Mesothelial cell of epicardium (in vitro differentiated cells): ENCODE measurements at regions not wholly inside any gene's neighbourhood (a gene's known extent, or its start where the extent isn't known, plus 50 kb on each side); places are given as distances from the start of the nearest gene placed in this dataset.
"Not testable (repeated sequence)": the region's sequence is repeated elsewhere in the genome, so short reads cannot be mapped to it uniquely, and the experiment has no call there.

Experiments
- DNase-seq, 2 experiments: peaks; one replicate each; pipeline ENCODE4 v3.0.0; 2021; ENCODE audit warnings: low spot score in 2 of 2; ENCODE audit not compliant: unreplicated experiment in 2 of 2
- H3K27ac Mint-ChIP-seq: 2 replicates; pipeline ENCODE4 v1.8.0; 2021; ENCODE audit warnings: mixed read lengths
- H3K27me3 Mint-ChIP-seq: 2 replicates; pipeline ENCODE4 v1.8.0; 2021; ENCODE audit warnings: low read depth, mixed read lengths
- H3K36me3 Mint-ChIP-seq: 2 replicates; pipeline ENCODE4 v1.8.0; 2021; ENCODE audit warnings: mixed read lengths
- H3K4me1 Mint-ChIP-seq: 2 replicates; pipeline ENCODE4 v1.8.0; 2021; ENCODE audit warnings: mixed read lengths
- H3K4me3 Mint-ChIP-seq: 2 replicates; pipeline ENCODE4 v1.8.0; 2021; ENCODE audit warnings: mild to moderate bottlenecking, moderate library complexity, mixed read lengths
- H3K9me3 Mint-ChIP-seq: 2 replicates; pipeline ENCODE4 v1.8.0; 2021; ENCODE audit warnings: mixed read lengths
- TF ChIP-seq, protein P1 (sequence below): fragments of 200-600 bp; sonication (generic); IDR thresholded peaks from one replicate; pipeline ENCODE4 v1.5.0; 2021; ENCODE audit warnings: antibody characterized with exemption; ENCODE audit not compliant: unreplicated experiment

DNA sequence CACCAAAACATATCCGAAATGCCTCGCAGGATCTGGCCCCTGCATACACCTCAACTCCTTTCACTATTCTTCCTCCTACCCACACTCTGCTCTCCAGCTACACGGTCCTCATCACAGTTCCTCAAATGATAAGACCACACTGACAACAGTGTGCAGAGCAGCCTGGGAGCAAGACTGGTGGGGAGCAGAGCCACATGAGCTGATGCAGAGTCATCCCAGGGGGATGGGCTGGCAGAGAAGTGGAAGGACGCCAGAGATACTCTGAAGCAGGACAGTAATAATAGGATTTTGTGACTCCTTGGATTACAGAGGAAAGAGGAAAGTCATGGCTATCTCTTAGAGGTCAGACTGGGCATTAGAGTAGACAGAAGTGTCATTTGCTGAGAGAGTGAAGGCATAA, 167.2 kb downstream of the AVL9 start:
- H3K36me3 Mint-ChIP-seq, H3K4me3 Mint-ChIP-seq, H3K4me1 Mint-ChIP-seq, H3K9me3 Mint-ChIP-seq, H3K27ac Mint-ChIP-seq, DNase-seq, H3K27me3 Mint-ChIP-seq: not testable (repeated sequence)

DNA sequence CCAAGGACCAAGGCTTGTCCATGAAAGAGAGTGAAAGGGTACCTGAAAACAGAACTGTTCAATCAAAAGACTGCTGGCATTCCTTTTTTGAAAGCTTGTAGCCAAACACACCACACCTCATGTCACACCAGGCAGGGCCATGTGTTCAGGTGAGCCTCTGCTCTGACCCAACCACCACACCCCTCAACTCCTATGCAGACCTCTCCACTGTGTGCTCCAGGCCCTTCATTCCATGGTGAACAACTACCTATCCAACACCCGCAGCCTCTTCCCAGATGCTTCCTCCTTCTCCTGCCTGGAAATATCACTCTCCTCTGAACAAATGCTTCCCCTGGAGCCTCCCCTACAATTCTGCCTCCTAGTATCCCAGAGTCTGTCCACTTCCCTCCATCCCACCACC, 166.6 kb downstream of the AVL9 start:
- Mint-ChIP-seq H3K4me1 (no peaks in the 10 kb centered on the region), H3K27me3 (no peaks in the 10 kb centered on the region), H3K27ac (no peak overlapping the region), H3K9me3 (peaks cover under 1% of the 10 kb centered on the region), H3K4me3 (no peak overlapping the region), H3K36me3 (peaks cover 2% of the 10 kb centered on the region)
- TF ChIP-seq, protein P1, sequence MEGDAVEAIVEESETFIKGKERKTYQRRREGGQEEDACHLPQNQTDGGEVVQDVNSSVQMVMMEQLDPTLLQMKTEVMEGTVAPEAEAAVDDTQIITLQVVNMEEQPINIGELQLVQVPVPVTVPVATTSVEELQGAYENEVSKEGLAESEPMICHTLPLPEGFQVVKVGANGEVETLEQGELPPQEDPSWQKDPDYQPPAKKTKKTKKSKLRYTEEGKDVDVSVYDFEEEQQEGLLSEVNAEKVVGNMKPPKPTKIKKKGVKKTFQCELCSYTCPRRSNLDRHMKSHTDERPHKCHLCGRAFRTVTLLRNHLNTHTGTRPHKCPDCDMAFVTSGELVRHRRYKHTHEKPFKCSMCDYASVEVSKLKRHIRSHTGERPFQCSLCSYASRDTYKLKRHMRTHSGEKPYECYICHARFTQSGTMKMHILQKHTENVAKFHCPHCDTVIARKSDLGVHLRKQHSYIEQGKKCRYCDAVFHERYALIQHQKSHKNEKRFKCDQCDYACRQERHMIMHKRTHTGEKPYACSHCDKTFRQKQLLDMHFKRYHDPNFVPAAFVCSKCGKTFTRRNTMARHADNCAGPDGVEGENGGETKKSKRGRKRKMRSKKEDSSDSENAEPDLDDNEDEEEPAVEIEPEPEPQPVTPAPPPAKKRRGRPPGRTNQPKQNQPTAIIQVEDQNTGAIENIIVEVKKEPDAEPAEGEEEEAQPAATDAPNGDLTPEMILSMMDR: no peak
- DNase-seq: no peak

DNA sequence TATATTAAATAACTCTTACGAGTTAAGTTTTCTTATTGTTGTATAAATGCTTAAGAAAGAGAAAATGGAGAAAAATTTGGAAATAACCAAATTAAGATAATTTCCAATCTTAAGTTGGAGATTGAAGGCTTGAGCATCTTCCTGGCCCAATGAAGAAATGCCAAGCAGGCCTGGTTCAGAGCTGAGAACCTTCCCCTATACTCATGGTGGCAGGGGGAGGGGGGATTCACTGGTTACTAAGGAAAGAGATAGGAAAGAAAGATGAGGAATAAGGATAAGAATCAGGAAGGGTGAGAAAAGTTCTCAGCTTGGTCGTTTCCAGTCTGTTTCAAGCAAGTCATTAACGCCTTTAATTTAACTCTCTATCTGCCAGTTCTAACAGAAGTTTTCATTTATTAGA, 166.2 kb downstream of the AVL9 start:
- Mint-ChIP-seq H3K4me3 (no peak overlapping the region), H3K9me3 (no peaks in the 10 kb centered on the region), H3K4me1 (no peaks in the 10 kb centered on the region), H3K27ac (no peak overlapping the region), H3K36me3 (peaks cover 2% of the 10 kb centered on the region), H3K27me3 (no peaks in the 10 kb centered on the region)
- DNase-seq: no peak
- TF ChIP-seq, protein P1: no peak

DNA sequence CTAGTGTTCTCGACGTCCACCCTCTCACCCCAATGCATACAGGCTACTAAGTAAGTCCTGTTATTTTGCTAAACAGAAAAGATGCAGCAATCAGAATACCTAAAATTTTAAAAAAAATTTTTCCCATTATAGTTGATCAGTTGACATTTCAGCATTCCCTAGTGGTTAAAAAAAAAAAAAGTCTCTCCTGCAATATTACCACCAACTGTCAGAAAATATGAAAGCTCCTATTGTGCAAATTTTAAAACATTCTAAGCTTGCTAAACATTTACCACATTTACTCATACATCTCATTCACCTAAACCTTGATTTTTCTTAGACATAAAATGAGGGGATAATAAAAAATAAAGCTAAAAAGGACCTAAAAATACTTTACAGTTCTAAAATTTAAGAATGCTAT, 165.6 kb downstream of the AVL9 start:
- TF ChIP-seq, protein P1: no peak

DNA sequence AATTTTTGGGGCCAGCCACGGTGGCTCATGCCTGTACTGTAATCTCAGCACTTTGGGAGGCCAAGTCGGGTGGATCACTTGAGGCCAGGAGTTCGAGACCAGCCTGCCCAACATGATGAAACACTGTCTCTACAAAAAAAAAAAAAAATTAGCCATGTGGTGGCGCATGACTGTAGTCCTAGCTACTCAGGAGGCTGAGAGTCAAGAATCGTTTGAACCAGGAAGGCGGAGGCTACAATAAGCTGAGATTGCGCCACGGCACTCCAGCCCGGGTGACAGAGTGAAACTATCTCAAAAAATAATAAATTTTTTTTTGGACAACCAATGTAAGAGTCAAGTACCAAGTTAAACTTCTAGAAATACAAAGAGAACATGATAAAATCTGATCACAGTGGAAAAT, 164.6 kb downstream of the AVL9 start:
- Mint-ChIP-seq H3K4me1 (no peaks in the 10 kb centered on the region), H3K27me3 (no peaks in the 10 kb centered on the region), H3K9me3 (no peaks in the 10 kb centered on the region), H3K27ac (no peak overlapping the region), H3K36me3 (no peaks in the 10 kb centered on the region), H3K4me3 (no peak overlapping the region)
- no peak for DNase-seq
- TF ChIP-seq, protein P1: no peak

More for the DNA sequence above, 165.6 kb downstream of the AVL9 start:
- Mint-ChIP-seq H3K36me3 (peaks cover 1% of the 10 kb centered on the region), H3K9me3 (no peaks in the 10 kb centered on the region), H3K4me3 (no peak overlapping the region), H3K27me3 (no peaks in the 10 kb centered on the region), H3K4me1 (no peaks in the 10 kb centered on the region), H3K27ac (no peak overlapping the region)
- DNase-seq: no peak

DNA sequence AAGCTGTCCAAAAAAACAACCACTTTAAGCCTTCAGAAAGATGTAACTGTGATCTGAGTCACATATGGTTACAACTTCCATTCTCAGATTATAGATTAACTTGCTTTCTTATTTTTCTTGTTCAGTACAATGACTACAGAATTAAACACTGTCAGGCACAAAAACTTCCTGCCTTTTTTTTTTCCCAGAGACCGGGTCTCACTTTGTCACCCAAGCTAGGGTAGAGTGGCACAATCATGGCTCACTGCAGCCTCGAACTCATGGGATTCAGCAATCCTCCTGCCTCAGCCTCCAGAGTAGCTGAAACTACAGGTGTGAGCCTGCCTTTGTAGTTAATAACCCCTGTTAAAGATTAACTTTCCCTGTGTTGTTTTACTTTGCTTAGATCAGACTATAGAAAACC, 163.2 kb downstream of the AVL9 start:
- Mint-ChIP-seq H3K27me3 (no peaks in the 10 kb centered on the region), H3K36me3 (no peaks in the 10 kb centered on the region), H3K4me1 (no peaks in the 10 kb centered on the region), H3K9me3 (no peaks in the 10 kb centered on the region), H3K4me3 (no peak overlapping the region), H3K27ac (no peak overlapping the region)
- no peak for DNase-seq
- TF ChIP-seq, protein P1: no peak
